Stimulated activated CD4-positive, alpha-beta T cell treated with anti-CD3 and anti-CD28 coated beads, Interleukin-15, amount 100 ng/mL, for 48 hours (primary cell): ENCODE measurements at regions not wholly inside any gene's neighbourhood (a gene's known extent, or its start where the extent isn't known, plus 50 kb on each side); places are given as distances from the start of the nearest gene placed in this dataset.

ENCODE experiments used
- DNase-seq, 2 donors: peaks; one replicate each; pipeline ENCODE4 v3.0.0-alpha.2; 2020; ENCODE audit warnings: low read depth in 2 of 2

DNA sequence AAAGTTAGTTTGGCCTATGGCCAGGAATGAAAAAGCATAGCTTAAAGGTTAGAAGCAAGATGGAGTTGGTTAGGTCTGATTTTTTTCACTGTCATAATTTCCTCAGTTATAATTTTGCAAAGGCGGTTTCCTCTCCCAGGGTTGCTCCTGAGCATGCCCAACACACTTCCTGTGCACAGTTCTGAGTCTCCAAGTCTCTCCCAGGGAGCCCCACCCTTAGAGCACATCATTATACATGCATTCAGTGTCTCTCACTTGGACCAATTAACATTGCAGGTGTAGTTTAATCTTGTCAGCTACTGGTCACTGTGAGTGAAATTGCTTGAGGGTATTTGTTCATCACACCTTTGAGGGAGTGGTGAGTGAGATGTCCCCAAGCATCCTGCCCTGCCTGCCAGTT is 96.0 kb upstream of the ATP10A start:
- DNase-seq, result no peak

DNA sequence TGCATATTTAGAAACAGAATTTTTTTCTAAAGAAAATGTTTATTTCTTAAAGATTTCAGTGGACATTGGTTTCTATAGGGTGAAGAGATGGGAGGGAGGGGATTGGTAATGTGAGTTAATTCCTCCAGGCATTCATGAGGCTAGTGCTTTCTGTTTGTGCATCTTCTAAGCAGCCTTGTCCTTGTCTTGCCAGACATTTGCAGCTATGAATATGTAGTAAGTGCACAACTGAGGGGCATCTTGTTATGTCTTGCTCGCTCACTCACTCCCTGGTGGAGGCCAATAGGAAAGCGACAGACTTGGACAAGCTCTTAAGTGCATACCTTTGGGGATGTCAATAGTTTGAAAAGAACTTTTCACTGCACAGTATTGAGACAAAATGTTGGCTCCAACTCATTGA is 92.5 kb upstream of the ATP10A start:
- no peak for DNase-seq

DNA sequence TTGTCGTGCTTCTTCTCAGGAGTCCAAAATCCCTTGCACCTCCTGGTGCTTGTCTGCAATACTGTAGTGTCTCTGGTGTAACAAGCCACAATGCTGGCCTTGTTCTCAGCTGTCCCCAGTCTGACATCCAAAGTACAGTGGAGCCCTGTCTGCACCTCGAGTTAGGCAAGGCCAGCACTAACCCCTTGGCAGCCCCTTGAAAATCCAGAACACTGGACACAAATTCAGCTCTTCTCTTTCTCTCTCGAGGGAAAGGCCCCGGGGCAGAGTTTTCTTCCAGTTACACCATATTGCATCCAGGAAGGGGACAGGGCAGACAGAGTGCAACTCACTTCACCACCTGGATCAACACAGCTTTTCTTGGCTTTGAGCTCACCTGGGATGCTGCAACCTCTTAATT is 91.3 kb upstream of the ATP10A start:
- DNase-seq, result no peak

DNA sequence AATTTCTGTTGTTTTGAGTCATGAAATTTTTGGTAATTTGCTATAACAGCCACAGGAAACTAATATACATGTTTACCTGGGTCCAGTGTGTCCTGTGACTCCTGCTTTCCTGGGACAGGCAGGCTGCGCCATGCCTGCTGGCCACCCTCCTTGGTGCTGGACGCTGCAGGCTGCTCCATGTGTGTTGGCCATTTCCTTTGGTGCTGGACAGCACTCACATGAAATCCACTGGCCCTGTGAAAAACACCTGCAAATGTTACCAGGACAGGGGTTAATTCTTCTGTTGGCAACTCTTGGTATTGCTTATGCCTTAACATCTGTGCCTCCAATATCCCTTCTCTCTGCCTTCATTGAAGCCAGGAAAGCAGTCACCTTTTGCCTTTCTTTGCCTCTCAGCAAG is 86.9 kb upstream of the ATP10A start:
- no peak for DNase-seq

DNA sequence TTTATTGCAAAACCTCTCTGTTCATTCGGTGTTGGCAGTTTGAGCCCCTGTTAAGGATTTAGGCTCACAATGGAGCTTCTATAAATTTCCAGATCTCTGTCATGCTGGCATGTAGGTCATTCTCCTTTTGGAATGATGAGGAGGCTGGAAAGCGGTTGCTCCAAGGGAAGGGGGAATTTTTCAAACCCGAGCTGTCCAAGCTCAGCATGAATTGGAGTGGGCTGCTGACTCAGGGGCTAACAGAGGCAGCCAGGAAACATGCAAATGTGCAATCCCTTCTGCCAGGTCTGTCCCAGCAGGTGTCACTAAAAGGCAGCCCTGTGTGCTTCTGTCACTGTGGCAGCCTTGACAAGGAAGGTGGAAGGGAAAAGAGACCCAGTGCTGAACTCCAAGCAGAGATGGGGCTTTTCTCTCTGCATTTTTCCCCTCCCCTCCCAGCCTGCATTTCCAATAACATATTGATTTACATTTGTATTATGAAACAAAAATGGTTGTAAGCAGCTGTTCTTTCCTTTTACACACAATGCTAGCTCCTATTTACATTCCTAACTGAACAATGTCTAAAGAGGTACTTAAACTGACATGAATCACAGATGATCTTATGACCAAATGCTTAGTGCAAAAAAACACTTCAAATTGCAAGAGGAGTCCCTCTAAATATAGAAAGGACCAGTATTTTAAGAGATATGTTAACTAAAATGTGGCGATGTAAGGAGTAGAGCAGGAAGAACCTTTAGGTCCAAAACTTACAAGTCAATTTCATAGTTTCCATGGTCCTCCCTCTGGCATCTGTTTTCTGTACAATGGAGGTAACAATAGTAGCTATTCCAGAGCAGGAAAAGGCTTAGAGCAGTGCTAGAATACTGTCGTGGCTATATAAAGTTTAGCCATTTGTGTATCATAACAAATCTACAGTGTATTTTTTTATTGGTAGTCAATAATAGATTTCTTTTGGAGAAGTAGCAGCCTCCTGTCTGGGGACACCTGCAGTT is 84.5 kb upstream of the ATP10A start:
- DNase-seq, result no peak

DNA sequence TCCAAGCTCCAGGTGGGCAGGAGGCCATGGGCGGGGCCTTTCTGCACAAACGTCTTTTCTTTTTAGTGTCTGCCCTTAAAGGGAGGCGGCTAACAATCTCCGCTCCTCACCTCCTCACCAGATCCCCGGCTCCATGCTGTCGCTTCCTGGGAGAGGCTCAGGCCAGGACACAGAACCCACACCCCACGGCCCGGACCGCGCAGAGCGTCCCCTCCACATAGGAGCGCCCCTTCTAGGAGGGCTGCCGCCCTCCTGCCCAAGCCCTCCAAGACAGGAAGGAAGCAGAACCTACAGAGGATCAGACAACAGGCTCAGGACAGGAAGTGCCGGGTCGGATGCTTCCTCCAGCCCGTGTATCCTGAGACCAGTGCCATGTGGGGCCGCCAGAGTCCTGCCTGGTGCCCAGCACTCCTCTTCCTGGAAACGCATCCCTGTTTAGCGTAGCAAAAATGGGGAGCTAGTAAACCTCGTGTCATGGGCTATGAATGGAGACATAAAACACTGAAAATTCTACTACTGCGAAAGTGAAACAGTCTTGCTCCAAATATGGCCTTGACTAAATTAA is 83.2 kb upstream of the ATP10A start:
- no peak for DNase-seq

DNA sequence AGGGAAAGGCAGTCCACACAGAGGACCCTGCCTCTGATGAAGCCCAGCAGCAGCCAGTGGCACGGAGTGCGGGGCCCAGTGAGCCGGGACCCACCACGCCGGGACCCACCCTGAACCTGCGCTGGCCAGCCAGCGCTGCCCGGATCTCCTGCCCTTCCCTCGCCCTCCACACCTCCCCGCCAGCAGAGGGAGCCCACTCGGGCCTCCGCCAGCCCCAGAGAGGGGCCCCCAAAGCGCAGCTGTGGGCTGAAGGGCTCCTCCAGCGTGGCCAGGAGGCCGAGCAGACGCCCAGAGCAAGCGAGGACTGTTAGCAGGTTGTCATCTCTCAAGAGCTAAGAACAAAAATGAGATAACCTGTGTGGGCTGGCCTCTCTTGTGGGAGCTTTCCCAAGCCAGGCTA is 81.3 kb upstream of the ATP10A start:
- no peak for DNase-seq

DNA sequence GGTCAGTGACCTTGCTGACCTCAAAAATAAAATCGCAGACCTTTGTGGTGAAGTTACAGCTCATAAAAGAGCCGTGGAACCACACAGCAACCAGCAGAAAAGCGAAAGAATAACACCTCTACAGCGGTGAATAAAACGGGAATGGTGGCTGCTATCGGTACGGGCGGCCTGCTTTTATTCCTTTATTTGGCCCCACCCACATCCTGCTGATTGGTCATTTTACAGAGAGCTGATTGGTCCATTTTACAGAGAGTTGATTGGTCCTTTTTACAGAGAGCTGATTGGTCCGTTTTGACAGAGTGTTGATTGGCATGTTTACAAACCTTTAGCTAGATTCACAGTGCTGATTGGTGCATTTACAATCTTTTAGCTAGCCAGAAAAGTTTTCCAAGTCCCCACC is 80.7 kb upstream of the ATP10A start:
- no peak for DNase-seq

DNA sequence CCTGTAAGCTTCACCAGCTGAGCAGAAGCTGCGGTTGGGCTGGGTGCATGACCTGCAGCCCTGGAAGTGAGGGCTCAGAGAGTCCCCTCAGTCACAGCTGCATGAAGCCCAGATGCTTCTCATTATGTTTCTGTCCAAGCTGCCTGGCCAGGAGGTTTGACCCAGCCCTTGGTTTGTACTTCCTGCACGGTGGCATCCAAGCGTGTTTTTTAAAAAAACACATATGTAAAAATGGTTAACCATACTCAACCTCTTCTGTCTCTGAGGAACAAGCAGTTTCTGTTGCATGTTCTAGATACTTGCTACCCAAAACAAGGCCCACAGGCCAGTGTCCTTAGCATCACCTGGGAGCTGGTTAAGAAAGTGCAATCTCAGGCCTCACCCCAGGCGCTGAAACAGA is 76.0 kb upstream of the ATP10A start:
- DNase-seq, result no peak

DNA sequence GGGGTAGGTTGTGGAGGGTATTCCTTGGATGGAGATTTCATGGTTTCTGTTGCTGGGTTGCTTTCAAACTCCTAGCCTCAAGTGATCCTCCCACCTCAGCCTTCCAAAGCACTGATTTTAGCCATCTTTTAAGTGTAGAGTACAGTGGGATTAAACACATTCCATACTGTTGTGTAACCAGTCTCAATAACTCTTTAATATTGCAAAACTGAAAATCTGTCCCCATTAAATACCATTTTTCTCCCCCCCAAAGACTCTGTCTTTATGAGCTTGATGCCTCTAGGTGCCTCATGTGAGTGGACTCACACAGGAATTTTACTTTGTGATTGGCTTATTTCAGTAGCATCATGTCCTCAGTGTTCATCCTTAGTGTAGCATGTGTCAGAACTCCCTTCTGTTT is 74.7 kb upstream of the ATP10A start:
- DNase-seq, result no peak

DNA sequence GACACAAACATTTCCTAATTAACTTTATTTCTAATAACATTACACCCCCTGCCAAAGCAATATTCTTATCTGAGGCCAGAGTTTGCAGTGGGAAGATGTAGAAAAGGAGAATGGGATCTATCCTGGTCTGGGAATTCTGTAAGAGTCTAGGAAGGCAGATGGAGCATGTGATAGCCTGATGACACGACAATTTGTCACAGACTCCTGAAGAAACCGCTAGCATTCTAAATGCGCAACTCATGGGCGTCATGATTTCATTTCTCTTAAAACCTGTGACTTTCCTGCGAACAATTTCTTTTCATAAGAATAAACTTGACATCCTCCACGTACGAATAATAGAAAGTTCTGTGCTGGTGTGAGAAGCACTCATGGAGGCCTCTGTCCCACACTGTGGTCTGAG is 72.9 kb upstream of the ATP10A start:
- no peak for DNase-seq

DNA sequence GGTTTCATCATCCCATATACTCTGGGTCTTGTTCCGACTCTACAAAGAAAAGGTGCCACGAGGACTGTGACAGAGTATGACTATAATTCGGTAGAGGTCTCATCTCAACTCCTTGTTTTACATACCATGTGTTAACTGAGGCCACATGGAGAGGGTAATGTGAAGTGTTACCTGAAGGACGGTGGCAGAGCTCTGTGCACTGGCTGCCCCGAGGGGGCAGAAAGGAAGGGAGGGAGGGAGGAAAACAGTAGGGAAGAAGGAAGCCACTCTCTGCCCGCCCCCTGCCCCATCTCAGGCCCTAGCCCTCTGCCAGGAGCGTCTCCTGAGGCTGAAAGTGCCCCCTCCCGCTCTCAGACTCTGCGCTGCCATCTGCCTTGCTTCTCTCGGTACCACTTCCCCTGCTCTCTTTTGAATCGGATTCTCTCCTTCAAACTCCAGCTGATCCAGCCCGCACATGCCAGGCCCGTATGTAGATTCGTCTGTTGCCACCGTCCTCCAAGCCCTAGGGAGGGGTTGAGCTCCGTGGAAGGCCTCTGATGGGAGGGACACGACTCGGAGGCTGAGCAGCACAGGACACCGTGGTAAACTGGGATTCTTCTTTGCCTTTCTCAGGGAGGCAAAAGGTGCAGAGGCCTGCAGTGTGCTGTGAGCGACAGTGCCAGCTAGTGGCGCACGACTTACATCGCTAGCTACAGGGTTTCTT is 70.5 kb upstream of the ATP10A start:
- DNase-seq, result peak; percentile 58 to 59

DNA sequence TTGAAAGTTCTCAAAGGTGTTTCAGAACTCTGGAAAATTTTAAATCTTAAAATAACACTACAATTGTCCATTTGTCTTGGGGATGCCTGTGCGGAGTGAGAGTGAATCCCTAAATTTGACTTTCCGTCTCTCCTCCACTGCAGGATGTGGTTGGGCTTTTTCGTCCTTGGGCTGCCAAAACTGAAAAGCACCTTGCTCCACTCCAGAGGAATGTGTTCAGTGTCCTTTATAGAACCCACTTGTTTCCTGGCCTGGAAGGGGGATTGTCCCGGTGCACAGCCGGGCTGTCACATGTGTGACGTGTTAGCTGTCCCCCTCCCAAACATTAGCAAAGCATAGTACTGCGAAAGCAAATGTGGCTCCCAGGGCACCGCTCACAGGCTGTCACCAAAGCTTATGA is 69.6 kb upstream of the ATP10A start:
- DNase-seq, result no peak

DNA sequence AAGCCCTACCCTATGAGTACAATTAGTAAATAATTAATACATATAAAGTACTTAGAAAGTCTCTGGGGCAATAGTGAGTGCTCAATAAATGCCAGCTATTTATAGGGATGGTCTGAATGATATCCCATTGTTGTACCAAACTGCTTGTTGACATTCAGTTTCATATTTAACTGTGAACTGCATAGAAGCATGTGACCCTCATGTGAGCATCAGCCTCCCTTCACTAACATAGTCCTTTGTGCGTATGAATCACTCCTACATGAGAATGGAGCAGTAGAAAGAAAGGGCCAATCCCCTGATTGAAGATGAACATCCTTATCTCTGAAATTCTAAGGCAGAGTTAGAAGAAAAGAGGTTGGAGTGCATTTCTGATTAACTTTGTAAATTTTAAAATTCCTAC is 68.7 kb upstream of the ATP10A start:
- DNase-seq, result no peak

DNA sequence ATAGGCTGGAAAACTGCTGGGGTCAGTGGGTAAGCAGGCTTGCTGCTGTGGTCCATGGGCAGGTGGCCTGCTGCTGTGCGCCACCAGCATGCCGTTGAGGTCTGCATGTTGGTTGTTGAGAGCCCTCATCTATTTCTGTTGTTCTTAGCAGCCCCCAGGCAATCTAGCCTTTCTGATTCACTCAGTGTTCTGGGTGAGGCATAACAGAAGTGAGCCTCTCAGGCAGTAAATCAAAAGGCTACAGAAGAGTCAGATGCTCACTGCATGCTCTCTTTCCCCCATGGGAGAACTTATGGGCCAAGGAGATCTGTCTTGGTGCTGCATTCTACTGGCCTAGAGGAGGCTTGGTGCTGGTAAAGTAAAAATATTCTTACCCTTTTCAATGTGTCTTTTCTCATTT is 67.8 kb upstream of the ATP10A start:
- DNase-seq, result no peak
